ENCODE measurements at regions not wholly inside any gene's neighbourhood (a gene's known extent, or its start where the extent isn't known, plus 50 kb on each side); places are given as distances from the start of the nearest gene placed in this dataset.

GRCh38 chr10:128916383-128916782 is 550.7 kb upstream of the MGMT start:
- Histone ChIP-seq H3K79me2 (ENCODE audit: insufficient read depth) (no peaks in the 10 kb centered on the region), H3K4me1 (ENCODE audit: control insufficient read depth in 1 of 2, insufficient read depth in 2 of 2, low read depth in 1 of 2, low read length in 1 of 2) (no peaks in the 10 kb centered on the region), H3K27me3 (ENCODE audit: insufficient read depth) (no peaks in the 10 kb centered on the region), H3K4me2 (no peak overlapping the region), H4K20me1 (ENCODE audit: insufficient read depth) (no peaks in the 10 kb centered on the region), H3K4me3 (ENCODE audit: low read depth in 2 of 2, low read length in 1 of 2) (no peak overlapping the region), H3F3A (replicated peaks; ENCODE audit: insufficient read depth) (no peaks in the 10 kb centered on the region), H3K9ac (no peak overlapping the region), H3K9me3 (no peaks in the 10 kb centered on the region; the same call in 1 of the 2 replicates), H3K36me3 (replicated peaks in 1 of 2; ENCODE audit: control insufficient read depth in 1 of 2, insufficient read depth in 2 of 2, low read length in 1 of 2) (no peaks in the 10 kb centered on the region), H3K27ac (ENCODE audit: low read depth in 2 of 2, low read length in 1 of 2) (no peak overlapping the region), H2AFZ (ENCODE audit: low read depth) (no peak overlapping the region), H3K9me2 (no peaks in the 10 kb centered on the region)
- TF ChIP-seq NRF1 (IDR thresholded peaks at IDR 0.05; ENCODE audit: low read depth, low read length) (no peak), RCOR1 (IDR thresholded peaks at IDR 0.05; ENCODE audit: low read length) (no peak), EZH2phosphoT487 (IDR thresholded peaks at IDR 0.05; ENCODE audit: borderline replicate concordance, low read depth) (no peak)
- 17% methylated on average over 4 of the region's 4 CpGs for WGBS (ENCODE audit: low lambda C conversion rate)
- POLR2A ChIA-PET = no interaction called here
- no peak for DNase-seq
- CTCF ChIA-PET = no interaction called here

GRCh38 chr10:128921389-128922022 is 545.5 kb upstream of the MGMT start:
- 34% methylated on average over 8 of the region's 8 CpGs for WGBS (ENCODE audit: low lambda C conversion rate)
- Histone ChIP-seq H3K27ac (ENCODE audit: low read depth in 2 of 2, low read length in 1 of 2) (no peak overlapping the region), H3K9me2 (no peaks in the 10 kb centered on the region), H3K4me3 (ENCODE audit: low read depth in 2 of 2, low read length in 1 of 2) (no peak overlapping the region), H3K4me1 (ENCODE audit: control insufficient read depth in 1 of 2, insufficient read depth in 2 of 2, low read depth in 1 of 2, low read length in 1 of 2) (no peaks in the 10 kb centered on the region), H3F3A (replicated peaks; ENCODE audit: insufficient read depth) (no peaks in the 10 kb centered on the region), H2AFZ (ENCODE audit: low read depth) (no peak overlapping the region), H4K20me1 (ENCODE audit: insufficient read depth) (no peaks in the 10 kb centered on the region), H3K36me3 (replicated peaks in 1 of 2; ENCODE audit: control insufficient read depth in 1 of 2, insufficient read depth in 2 of 2, low read length in 1 of 2) (no peaks in the 10 kb centered on the region), H3K27me3 (ENCODE audit: insufficient read depth) (no peaks in the 10 kb centered on the region), H3K79me2 (ENCODE audit: insufficient read depth) (no peaks in the 10 kb centered on the region), H3K9ac (no peak overlapping the region), H3K4me2 (no peak overlapping the region), H3K9me3 (no peaks in the 10 kb centered on the region; the same call in 1 of the 2 replicates)
- TF ChIP-seq FOXJ3 (CRISPR knock-in tag; IDR thresholded peaks at IDR 0.05) = no peak
- no peak for TF ChIP-seq MXI1 (IDR thresholded peaks at IDR 0.05; ENCODE audit: low read depth, low read length)
- no peak for TF ChIP-seq REST (IDR thresholded peaks at IDR 0.05; ENCODE audit: low read depth, low read length)
- TF ChIP-seq FOSL2 (IDR thresholded peaks at IDR 0.05; ENCODE audit: borderline replicate concordance, low read depth) = no peak
- no peak for TF ChIP-seq IRF3 (IDR thresholded peaks at IDR 0.05; ENCODE audit: low read depth, low read length)
- TF ChIP-seq MEF2A (IDR thresholded peaks at IDR 0.05; ENCODE audit: borderline replicate concordance, low read depth) = no peak
- TF ChIP-seq NFIC (IDR thresholded peaks at IDR 0.05; ENCODE audit: borderline replicate concordance) = no peak
- ChIA-PET CTCF (no interaction called here), POLR2A (no interaction called here)
- no peak for DNase-seq
